Keratinocyte (primary cell): ENCODE measurements at regions not wholly inside any gene's neighbourhood (a gene's known extent, or its start where the extent isn't known, plus 50 kb on each side); places are given as distances from the start of the nearest gene placed in this dataset.

Experiments used
- CTCF ChIP-seq, 3 experiments: IDR thresholded peaks in 1 of 3; conservative IDR thresholded peaks in 1 of 3; optimal IDR thresholded peaks in 1 of 3; 2 replicates in 2 of 3; 3 replicates in 1 of 3; pipeline versions ENCODE3 to v1.5.1; 2011; ENCODE audit warnings: low read length in 3 of 3, mild to moderate bottlenecking in 3 of 3, moderate library complexity in 2 of 3, control low read depth in 1 of 3, inconsistent platforms in 1 of 3; ENCODE audit not compliant: insufficient read depth in 2 of 3; ENCODE audit errors: extremely low read depth in 1 of 3
- EZH2 ChIP-seq: IDR thresholded peaks from one replicate; pipeline ENCODE4 v1.6.1; 2012; ENCODE audit warnings: inconsistent platforms, mild to moderate bottlenecking, low read length, moderate library complexity

DNA sequence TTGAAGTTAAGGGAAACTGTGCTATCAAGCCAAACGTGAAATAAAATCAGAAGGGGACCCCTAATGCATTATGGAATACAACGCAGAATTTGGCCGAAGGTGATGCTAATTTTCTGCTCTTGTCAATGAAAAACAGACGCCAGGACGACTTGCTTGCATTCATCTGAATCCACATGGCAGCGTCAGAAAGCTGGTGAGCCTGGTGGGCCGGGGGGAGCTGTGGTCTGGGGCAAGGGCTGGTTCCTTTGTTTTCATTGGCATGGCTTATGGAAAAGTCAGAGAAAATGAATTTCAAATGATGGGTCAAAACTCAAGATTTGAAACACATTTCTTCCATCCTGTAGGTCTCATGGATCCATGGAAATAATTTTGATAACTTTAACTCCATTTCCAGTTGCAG, 86.4 kb upstream of the RUNX1 start:
- TF ChIP-seq CTCF (optimal IDR thresholded peaks at IDR 0.05 in 1 of 3, IDR thresholded peaks at IDR 0.05 in 1 of 3, conservative IDR thresholded peaks at IDR 0.05 in 1 of 3; ENCODE audit: extremely low read depth in 1 of 3, insufficient read depth in 2 of 3, low read length in 3 of 3) (no peak), EZH2 (no peak)
